SK-N-SH (cell line): ENCODE measurements at regions not wholly inside any gene's neighbourhood (a gene's known extent, or its start where the extent isn't known, plus 50 kb on each side); places are given as distances from the start of the nearest gene placed in this dataset.

Source experiments
- CTCF ChIA-PET: fragments of 300-600, 350-600 bp; formaldehyde crosslinking; extraction: SDS; loops from one replicate; lab custom pipeline; 2021; lab: Yijun Ruan, JAX
- POLR2A ChIA-PET: fragments of 350-600 bp; sonication (Branson Sonifier 250); formaldehyde crosslinking; extraction: SDS; loops from one replicate; lab custom pipeline; 2020; ENCODE audit warnings: antibody characterized with exemption, inconsistent platforms; lab: Yijun Ruan, JAX
- DNase-seq: peaks from one replicate; pipeline ENCODE4 v3.0.0; 2012
- H2AFZ ChIP-seq: fragments of 200-600 bp; sonication (generic); 2 replicates; pipeline ENCODE4 v1.8.1; 2016; ENCODE audit warnings: antibody characterized with exemption, mild to moderate bottlenecking, low read depth
- H3F3A ChIP-seq: fragments of 200-600 bp; sonication (generic); replicated peaks from 2 replicates; pipeline ENCODE3; 2016; ENCODE audit warnings: antibody characterized with exemption, mild to moderate bottlenecking; ENCODE audit not compliant: insufficient read depth
- H3K27ac ChIP-seq, 2 experiments: fragments of 200-500 bp in 1 of 2; fragments of 200-600 bp in 1 of 2; sonication (Bioruptor generic) in 1 of 2; sonication (generic), shearing (Covaris generic) in 1 of 2; 2 replicates each; pipeline versions ENCODE4 v1.5.1 to v1.6.1; 2014 to 2016; ENCODE audit warnings: low read depth in 2 of 2, inconsistent platforms in 1 of 2, low read length in 1 of 2, mild to moderate bottlenecking in 1 of 2, mixed read lengths in 1 of 2
- H3K27me3 ChIP-seq: fragments of 200-600 bp; sonication (generic), shearing (Covaris generic); 2 replicates; pipeline ENCODE4 v1.6.1; 2016; ENCODE audit warnings: mixed run types; ENCODE audit not compliant: insufficient read depth
- H3K36me3 ChIP-seq, 2 experiments: fragments of 200-500 bp in 1 of 2; fragments of 200-600 bp in 1 of 2; sonication (Bioruptor generic) in 1 of 2; sonication (generic) in 1 of 2; replicated peaks in 1 of 2; 2 replicates each; pipeline versions ENCODE3 to v1.5.1; 2014 to 2016; ENCODE audit warnings: low read length in 1 of 2, mild to moderate bottlenecking in 1 of 2; ENCODE audit not compliant: insufficient read depth in 2 of 2, control insufficient read depth in 1 of 2
- H3K4me1 ChIP-seq, 2 experiments: fragments of 200-500 bp in 1 of 2; fragments of 200-600 bp in 1 of 2; sonication (Bioruptor generic) in 1 of 2; sonication (generic), shearing (Covaris generic) in 1 of 2; 2 replicates each; pipeline versions ENCODE4 v1.5.1 to v1.6.1; 2014 to 2016; ENCODE audit warnings: low read depth in 1 of 2, low read length in 1 of 2, mixed run types in 1 of 2; ENCODE audit not compliant: insufficient read depth in 2 of 2, control insufficient read depth in 1 of 2
- H3K4me2 ChIP-seq: fragments of 200-600 bp; sonication (generic), shearing (Covaris generic); 2 replicates; pipeline ENCODE4 v1.6.1; 2017; ENCODE audit warnings: mixed run types
- H3K4me3 ChIP-seq, 2 experiments: fragments of 200-500 bp in 1 of 2; fragments of 200-600 bp in 1 of 2; sonication (Bioruptor generic) in 1 of 2; sonication (generic), shearing (Covaris generic) in 1 of 2; 2 replicates each; pipeline versions ENCODE4 v1.5.1 to v1.8.1; 2014 to 2016; ENCODE audit warnings: low read depth in 2 of 2, inconsistent platforms in 1 of 2, low read length in 1 of 2, mild to moderate bottlenecking in 1 of 2, mixed read lengths in 1 of 2, moderate library complexity in 1 of 2
- H3K79me2 ChIP-seq: fragments of 200-600 bp; sonication (generic); 2 replicates; pipeline ENCODE4 v1.8.1; 2017; ENCODE audit warnings: mild to moderate bottlenecking; ENCODE audit not compliant: insufficient read depth
- H3K9ac ChIP-seq: fragments of 200-600 bp; sonication (generic); 2 replicates; pipeline ENCODE4 v1.6.1; 2017; ENCODE audit warnings: mixed run types
- H3K9me2 ChIP-seq: fragments of 200-600 bp; sonication (generic); 2 replicates; pipeline ENCODE4 v1.6.1; 2017; ENCODE audit warnings: mixed run types
- H3K9me3 ChIP-seq: fragments of 200-600 bp; sonication (generic); 2 replicates; pipeline ENCODE4 v1.6.1; 2017; ENCODE audit warnings: mixed run types, mild to moderate bottlenecking, moderate library complexity
- H4K20me1 ChIP-seq: fragments of 200-600 bp; sonication (generic); 2 replicates; pipeline ENCODE4 v1.6.1; 2017; ENCODE audit warnings: mild to moderate bottlenecking, mixed run types; ENCODE audit not compliant: insufficient read depth
- CHD2 ChIP-seq: fragments of 150-350 bp; IDR thresholded peaks from 2 replicates; pipeline ENCODE4 v1.6.1; 2018; ENCODE audit warnings: low read length; ENCODE audit not compliant: partially characterized antibody
- CTCF ChIP-seq: fragments of 200-600 bp; sonication (generic); IDR thresholded peaks from 2 replicates; pipeline ENCODE4 v1.6.1; 2017; ENCODE audit warnings: antibody characterized with exemption, mild to moderate bottlenecking, moderate library complexity
- ELF1 ChIP-seq: IDR thresholded peaks from 2 replicates; pipeline ENCODE4 v1.4.0; 2012
- FOXJ3 ChIP-seq: sonication (generic); formaldehyde crosslinking; IDR thresholded peaks from 2 replicates; pipeline ENCODE4 v1.5.1; 2020; ENCODE audit warnings: mild to moderate bottlenecking, missing genetic modification reagents
- FOXM1 ChIP-seq: IDR thresholded peaks from 2 replicates; pipeline ENCODE4 v1.4.0; 2012; ENCODE audit warnings: low read depth, mild to moderate bottlenecking
- IRF3 ChIP-seq: fragments of 150-350 bp; IDR thresholded peaks from 2 replicates; pipeline ENCODE4 v1.6.1; 2016; ENCODE audit warnings: mild to moderate bottlenecking, low read depth, low read length
- RCOR1 ChIP-seq: fragments of 150-350 bp; IDR thresholded peaks from 2 replicates; pipeline ENCODE4 v1.6.1; 2017; ENCODE audit warnings: antibody characterized with exemption, low read length
- RXRA ChIP-seq: IDR thresholded peaks from 2 replicates; pipeline ENCODE4 v1.4.0; 2012; ENCODE audit warnings: low read depth, mild to moderate bottlenecking, borderline replicate concordance
- SIN3A ChIP-seq: IDR thresholded peaks from 2 replicates; pipeline ENCODE4 v1.6.1; 2012; ENCODE audit warnings: low read depth, mild to moderate bottlenecking, low read length, moderate library complexity, borderline replicate concordance
- TEAD4 ChIP-seq: IDR thresholded peaks from 2 replicates; pipeline ENCODE4 v1.4.0; 2012; ENCODE audit warnings: mild to moderate bottlenecking, borderline replicate concordance; ENCODE audit not compliant: insufficient read depth
- ZBTB33 ChIP-seq: IDR thresholded peaks from 2 replicates; pipeline ENCODE4 v1.4.0; 2012; ENCODE audit warnings: low read depth, borderline replicate concordance
- WGBS: methylation state at CpG from one replicate; pipeline ENCODE4 v1.1.6; 2017; ENCODE audit warnings: low lambda C conversion rate; 5-methylcytosine and 5-hydroxymethylcytosine counted together

GRCh38 chr16:51851111-51851510, 695.8 kb downstream of the TOX3 start (continued):
- TF ChIP-seq IRF3 = no peak
- no peak for TF ChIP-seq ELF1

DNA sequence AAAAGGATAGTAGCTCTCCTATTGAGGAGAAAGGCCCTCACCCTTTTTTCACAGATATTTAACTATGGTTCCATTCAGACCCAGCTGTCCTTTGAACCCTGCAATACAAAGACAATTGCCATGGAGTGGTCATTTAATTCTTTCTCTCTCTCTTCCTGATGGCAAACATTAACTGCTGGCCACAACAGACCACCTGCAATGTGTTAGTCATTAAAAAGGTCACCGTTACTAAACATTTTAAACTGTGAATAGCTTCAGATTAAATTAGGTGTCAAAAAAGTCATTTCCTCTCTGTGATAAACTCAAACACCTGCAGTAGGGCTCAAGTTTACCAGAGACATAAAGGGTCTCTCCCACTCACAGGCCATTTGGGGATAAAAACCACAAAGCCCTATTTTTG, 697.2 kb downstream of the TOX3 start:
- Histone ChIP-seq H4K20me1 (no peaks in the 10 kb centered on the region), H3K9me2 (no peaks in the 10 kb centered on the region), H3K36me3 (no peaks in the 10 kb centered on the region), H3K9me3 (no peaks in the 10 kb centered on the region), H3K79me2 (no peaks in the 10 kb centered on the region), H3K27ac (no peak overlapping the region), H2AFZ (no peak overlapping the region), H3K4me1 (no peaks in the 10 kb centered on the region; a peak in 1 of 4 replicates), H3K4me3 (no peak overlapping the region), H3F3A (no peaks in the 10 kb centered on the region), H3K27me3 (no peaks in the 10 kb centered on the region), H3K9ac (no peak overlapping the region), H3K4me2 (no peak overlapping the region)
- ChIA-PET CTCF (interaction anchor here (1.4 to 1.7 kb wide), 2 partner anchors 14 to 31 kb away, joined by 4 to 7 read pairs; no protein-coding TSS in a partner anchor), POLR2A (no interaction called here)
- 35% methylated on average over 1 of the region's 1 CpG for WGBS
- no peak for DNase-seq
- TF ChIP-seq RXRA = no peak
- TF ChIP-seq CHD2 = no peak
- no peak for TF ChIP-seq ZBTB33
- TF ChIP-seq SIN3A = no peak
- TF ChIP-seq CTCF = no peak
- TF ChIP-seq TEAD4 = no peak
- TF ChIP-seq RCOR1 = no peak
- TF ChIP-seq FOXJ3 (CRISPR knock-in tag) = no peak
- no peak for TF ChIP-seq FOXM1
